GM12873 (cell line): ENCODE measurements at regions not wholly inside any gene's neighbourhood (a gene's known extent, or its start where the extent isn't known, plus 50 kb on each side); places are given as distances from the start of the nearest gene placed in this dataset.
A peak's percentile ranks its signal among the peaks of the same experiment; 100 is the strongest.

Source experiments
- TF ChIP-seq, protein P1 (sequence below): IDR thresholded peaks from 2 replicates; pipeline ENCODE4 v1.5.1; 2012; ENCODE audit warnings: low read depth, mild to moderate bottlenecking, moderate library complexity, low read length, control low read depth; ENCODE audit not compliant: insufficient read depth; ENCODE audit errors: missing control alignments

- TF ChIP-seq, protein P1, sequence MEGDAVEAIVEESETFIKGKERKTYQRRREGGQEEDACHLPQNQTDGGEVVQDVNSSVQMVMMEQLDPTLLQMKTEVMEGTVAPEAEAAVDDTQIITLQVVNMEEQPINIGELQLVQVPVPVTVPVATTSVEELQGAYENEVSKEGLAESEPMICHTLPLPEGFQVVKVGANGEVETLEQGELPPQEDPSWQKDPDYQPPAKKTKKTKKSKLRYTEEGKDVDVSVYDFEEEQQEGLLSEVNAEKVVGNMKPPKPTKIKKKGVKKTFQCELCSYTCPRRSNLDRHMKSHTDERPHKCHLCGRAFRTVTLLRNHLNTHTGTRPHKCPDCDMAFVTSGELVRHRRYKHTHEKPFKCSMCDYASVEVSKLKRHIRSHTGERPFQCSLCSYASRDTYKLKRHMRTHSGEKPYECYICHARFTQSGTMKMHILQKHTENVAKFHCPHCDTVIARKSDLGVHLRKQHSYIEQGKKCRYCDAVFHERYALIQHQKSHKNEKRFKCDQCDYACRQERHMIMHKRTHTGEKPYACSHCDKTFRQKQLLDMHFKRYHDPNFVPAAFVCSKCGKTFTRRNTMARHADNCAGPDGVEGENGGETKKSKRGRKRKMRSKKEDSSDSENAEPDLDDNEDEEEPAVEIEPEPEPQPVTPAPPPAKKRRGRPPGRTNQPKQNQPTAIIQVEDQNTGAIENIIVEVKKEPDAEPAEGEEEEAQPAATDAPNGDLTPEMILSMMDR = peak; percentile 26
These were observed 58.7 kb upstream of the NBPF8 start for GRCh38 chr1:120356170-120356569.
